ENCODE measurements at regions not wholly inside any gene's neighbourhood (a gene's known extent, or its start where the extent isn't known, plus 50 kb on each side); places are given as distances from the start of the nearest gene placed in this dataset.

- TF ChIP-seq EZH2 (IDR thresholded peaks at IDR 0.05; ENCODE audit: insufficient read depth, poor library complexity, severe bottlenecking) (no peak), EZH2phosphoT487 (IDR thresholded peaks at IDR 0.05; ENCODE audit: insufficient read depth, low read depth) (no peak)
Observed at GRCh38 chrX:39859991-39860861, 237.5 kb downstream of the BCOR start.
